VCaP (cell line): ENCODE measurements at regions not wholly inside any gene's neighbourhood (a gene's known extent, or its start where the extent isn't known, plus 50 kb on each side); places are given as distances from the start of the nearest gene placed in this dataset.

ENCODE experiments used
- H3K27ac ChIP-seq: fragments of 450-650 bp; 2 replicates; pipeline ENCODE4 v1.5.1; 2017
- CTCF ChIP-seq: fragments of 450-650 bp; conservative IDR thresholded peaks from 2 replicates; pipeline ENCODE4 v1.5.1; 2017; ENCODE audit warnings: mild to moderate bottlenecking, moderate library complexity

GRCh38 chr5:117424559-117424958, 849.9 kb upstream of the SEMA6A start:
- H3K27ac ChIP-seq: no peak overlapping the region
- TF ChIP-seq CTCF: no peak

GRCh38 chr5:117417501-117417900, 842.9 kb upstream of the SEMA6A start:
- no peak for TF ChIP-seq CTCF
- no peak overlapping the region for H3K27ac ChIP-seq

- no peak overlapping the region for H3K27ac ChIP-seq
- TF ChIP-seq CTCF: no peak
Measured at GRCh38 chr5:117414926-117415325, 840.3 kb upstream of the SEMA6A start.

GRCh38 chr5:117411701-117412100, 837.1 kb upstream of the SEMA6A start:
- H3K27ac ChIP-seq: no peak overlapping the region
- TF ChIP-seq CTCF: no peak

- no peak overlapping the region for H3K27ac ChIP-seq
- TF ChIP-seq CTCF: no peak
Measured at GRCh38 chr5:117405197-117405596, 830.6 kb upstream of the SEMA6A start.

- no peak for TF ChIP-seq CTCF
- no peak overlapping the region for H3K27ac ChIP-seq
Measured at GRCh38 chr5:117394506-117395157, 820.0 kb upstream of the SEMA6A start.

GRCh38 chr5:117393125-117393524, 818.5 kb upstream of the SEMA6A start:
- TF ChIP-seq CTCF: no peak
- no peak overlapping the region for H3K27ac ChIP-seq
